GM12878 (cell line): ENCODE measurements at regions not wholly inside any gene's neighbourhood (a gene's known extent, or its start where the extent isn't known, plus 50 kb on each side); places are given as distances from the start of the nearest gene placed in this dataset.

Source experiments
- ATAC-seq: fragments of 200-7000 bp; cut with Tn5 transposase; 3 replicates; pipeline ENCODE4 v1.9.1; 2020; ENCODE audit warnings: mild to moderate bottlenecking, moderate library complexity
- BruUV-seq: library from RNA; stranded (reverse); fragments of 400-500 nt; replicated peaks from 2 replicates; lab custom pipeline; 2021; lab: Mats Ljungman, UMichigan
- CTCF ChIA-PET: fragments of 300-600 bp; sonication (Branson Sonifier 250); formaldehyde crosslinking; extraction: SDS; loops from one replicate; lab custom pipeline; 2021; ENCODE audit warnings: inconsistent platforms; lab: Yijun Ruan, JAX
- POLR2A ChIA-PET: fragments of 350-600 bp; formaldehyde crosslinking; extraction: SDS; loops from one replicate; lab custom pipeline; 2021; ENCODE audit warnings: inconsistent platforms; lab: Charles Lee
- RAD21 ChIA-PET: fragments of 300-600 bp; sonication (Branson Sonifier 250); formaldehyde crosslinking; loops from one replicate; lab custom pipeline; 2023; ENCODE audit warnings: antibody characterized with exemption; ENCODE audit not compliant: unreplicated experiment; lab: Charles Lee
- SMC1A ChIA-PET: fragments of 300-600 bp; sonication (Branson Sonifier 250); formaldehyde crosslinking; loops from one replicate; lab custom pipeline; 2023; ENCODE audit not compliant: unreplicated experiment, uncharacterized antibody; lab: Charles Lee
- DNase-seq: peaks from one replicate; pipeline ENCODE4 v3.0.0-alpha.2; 2011; ENCODE audit warnings: low read depth, low spot score
- FAIRE-seq: peaks from 3 replicates; lab custom pipeline; 2011; peaks lifted over from hg19 to GRCh38; lab: Jason Lieb, UNC
- H2AFZ ChIP-seq: 2 replicates; pipeline ENCODE4 v1.6.0; 2011; ENCODE audit warnings: low read depth, low read length, control low read depth; ENCODE audit not compliant: control insufficient read depth
- H3K27ac ChIP-seq: 2 replicates; pipeline ENCODE4 v1.5.1; 2011; ENCODE audit warnings: control low read depth; ENCODE audit not compliant: control insufficient read depth, insufficient read depth
- H3K27me3 ChIP-seq, 2 experiments: replicated peaks in 1 of 2; 2 replicates each; pipeline versions ENCODE4 v1.6.0 to v1.6.1; 2011; ENCODE audit warnings: low read length in 1 of 2; ENCODE audit not compliant: control insufficient read depth in 2 of 2, insufficient read depth in 2 of 2
- H3K36me3 ChIP-seq, 2 experiments: 2 replicates each; pipeline ENCODE4 v1.5.1; 2011; ENCODE audit warnings: low read length in 1 of 2; ENCODE audit not compliant: control insufficient read depth in 2 of 2, insufficient read depth in 2 of 2
- H3K4me1 ChIP-seq: 2 replicates; pipeline ENCODE4 v1.6.1; 2011; ENCODE audit warnings: mild to moderate bottlenecking, low read length, moderate library complexity, mixed read lengths; ENCODE audit not compliant: control insufficient read depth, insufficient read depth
- H3K4me2 ChIP-seq: 2 replicates; pipeline ENCODE4 v1.6.0; 2011; ENCODE audit warnings: control low read depth; ENCODE audit not compliant: control insufficient read depth, insufficient read depth
- H3K4me3 ChIP-seq: fragments of 200-600 bp; sonication (generic); 2 replicates; pipeline ENCODE4 v1.5.1; 2016
- H3K79me2 ChIP-seq: 2 replicates; pipeline ENCODE4 v1.6.0; 2011; ENCODE audit warnings: low read length; ENCODE audit not compliant: control insufficient read depth, insufficient read depth
- H3K9ac ChIP-seq: 2 replicates; pipeline ENCODE4 v1.8.0; 2011; ENCODE audit warnings: low read length, control low read depth, mixed read lengths; ENCODE audit not compliant: control insufficient read depth, insufficient read depth
- H3K9me3 ChIP-seq: replicated peaks from 3 replicates; pipeline ENCODE4 v1.5.1; 2011; ENCODE audit warnings: mild to moderate bottlenecking, low read length; ENCODE audit not compliant: control insufficient read depth, insufficient read depth
- H4K20me1 ChIP-seq: 2 replicates; pipeline ENCODE4 v1.6.0; 2011; ENCODE audit not compliant: control insufficient read depth, insufficient read depth
- EED ChIP-seq: sonication (generic); IDR thresholded peaks from 2 replicates; pipeline ENCODE4 v1.6.1; 2016; ENCODE audit warnings: antibody characterized with exemption, low read depth
- HSF1 ChIP-seq: fragments of 150-350 bp; IDR thresholded peaks from 2 replicates; pipeline ENCODE4 v1.6.1; 2014; ENCODE audit warnings: mild to moderate bottlenecking, low read depth, low read length
- IKZF2 ChIP-seq, 2 experiments: fragments of 450-650 bp; IDR thresholded peaks; 2 replicates each; pipeline ENCODE4 v1.6.1; 2017; ENCODE audit warnings: mild to moderate bottlenecking in 2 of 2, moderate library complexity in 2 of 2
- SMAD1 ChIP-seq: fragments of 450-650 bp; IDR thresholded peaks from 2 replicates; pipeline ENCODE4 v1.6.1; 2018; ENCODE audit warnings: mild to moderate bottlenecking, low read depth; ENCODE audit not compliant: partially characterized antibody
- SMC3 ChIP-seq: IDR thresholded peaks from 2 replicates; pipeline ENCODE4 v1.6.1; 2011; ENCODE audit warnings: low read length, improper control_type of control experiment, borderline replicate concordance
- SREBF2 ChIP-seq: IDR thresholded peaks from 2 replicates; pipeline ENCODE4 v1.6.1; 2012; ENCODE audit warnings: mild to moderate bottlenecking, low read length
- ZSCAN29 ChIP-seq: fragments of 450-650 bp; IDR thresholded peaks from 2 replicates; pipeline ENCODE4 v1.6.1; 2017; ENCODE audit warnings: mild to moderate bottlenecking, moderate library complexity
- WGBS: methylation state at CpG from one replicate; pipeline ENCODE4 v1.1.6; 2016; ENCODE audit warnings: low lambda C conversion rate; ENCODE audit not compliant: insufficient replicate concordance, insufficient coverage; ENCODE audit errors: missing lambda C conversion rate; 5-methylcytosine and 5-hydroxymethylcytosine counted together
- in situ Hi-C: fragments of 300-500 bp; cut with MboI; formaldehyde crosslinking; loops from 9 replicates; pipeline ENCODE4 v1.14.3; 2018; ENCODE audit warnings: mixed read lengths
- intact Hi-C: fragments of 100-400 bp; cut with micrococcal nuclease; formaldehyde crosslinking; loops from one replicate; pipeline ENCODE4 v1.14.2; 2022; ENCODE audit not compliant: unreplicated experiment
- TF ChIP-seq, protein P1 (sequence below): IDR thresholded peaks from 2 replicates; pipeline ENCODE4 v1.6.1; 2011; ENCODE audit warnings: low read depth, mild to moderate bottlenecking, low read length, moderate library complexity, borderline replicate concordance; ENCODE audit errors: extremely low read depth

- no peak for TF ChIP-seq IKZF2 (IDR thresholded peaks at IDR 0.05)
- ChIA-PET RAD21 (no interaction called here), POLR2A (no interaction called here), SMC1A (no interaction called here), CTCF (no interaction called here)
- Histone ChIP-seq H3K79me2 (no peaks in the 10 kb centered on the region), H3K9ac (no peak overlapping the region), H3K36me3 (no peaks in the 10 kb centered on the region), H3K27ac (no peak overlapping the region), H3K4me1 (no peaks in the 10 kb centered on the region), H2AFZ (no peak overlapping the region), H4K20me1 (no peaks in the 10 kb centered on the region), H3K4me3 (no peak overlapping the region), H3K9me3 (no peaks in the 10 kb centered on the region; the same call in 2 of the 3 replicates), H3K27me3 (no peaks in the 10 kb centered on the region; a peak in 1 of 4 replicates), H3K4me2 (no peak overlapping the region)
- ATAC-seq (no peak), DNase-seq (no peak), FAIRE-seq (no peak)
- 18% methylated on average over 2 of the region's 2 CpGs for WGBS
- in situ Hi-C loops (no loop called here), intact Hi-C loops (no loop called here)
- BruUV-seq = no TSS peak
These were observed 100.0 kb upstream of the PIEZO2 start for GRCh38 chr18:11249391-11249790.

GRCh38 chr18:11247381-11247970 lies 98.1 kb upstream of the PIEZO2 start:
- Histone ChIP-seq H3K9ac (no peak overlapping the region), H3K4me3 (no peak overlapping the region), H3K36me3 (no peaks in the 10 kb centered on the region), H3K4me2 (no peak overlapping the region), H3K4me1 (no peaks in the 10 kb centered on the region), H3K27ac (no peak overlapping the region), H3K9me3 (no peaks in the 10 kb centered on the region; the same call in 2 of the 3 replicates), H3K79me2 (no peaks in the 10 kb centered on the region), H4K20me1 (no peaks in the 10 kb centered on the region), H3K27me3 (no peaks in the 10 kb centered on the region; a peak in 2 of 4 replicates), H2AFZ (no peak overlapping the region)
- ATAC-seq (no peak), FAIRE-seq (peak; percentile 85), DNase-seq (no peak)
- ChIA-PET POLR2A (no interaction called here), RAD21 (no interaction called here), SMC1A (interaction anchor here (0.7 kb wide), 1 partner anchor 54 kb away, joined by 3 read pairs; no protein-coding TSS in a partner anchor), CTCF (no interaction called here)
- no TSS peak for BruUV-seq
- intact Hi-C loops (no loop called here), in situ Hi-C loops (no loop called here)
- TF ChIP-seq, protein P1, sequence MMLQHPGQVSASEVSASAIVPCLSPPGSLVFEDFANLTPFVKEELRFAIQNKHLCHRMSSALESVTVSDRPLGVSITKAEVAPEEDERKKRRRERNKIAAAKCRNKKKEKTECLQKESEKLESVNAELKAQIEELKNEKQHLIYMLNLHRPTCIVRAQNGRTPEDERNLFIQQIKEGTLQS = no peak
- no peak for TF ChIP-seq SMAD1
- no peak for TF ChIP-seq HSF1
- TF ChIP-seq SREBF2 = no peak
- no peak for TF ChIP-seq SMC3
- no peak for TF ChIP-seq ZSCAN29
- TF ChIP-seq EED = no peak
